SIG-M5 treated with dmso at 0.1 percent for 504 hours (cell line): ENCODE measurements at regions not wholly inside any gene's neighbourhood (a gene's known extent, or its start where the extent isn't known, plus 50 kb on each side); places are given as distances from the start of the nearest gene placed in this dataset.

Experiments
- DNase-seq: peaks from one replicate; lab custom pipeline; 2025; ENCODE audit not compliant: unreplicated experiment; lab: John Stamatoyannopoulos, UW

GRCh38 chr12:85504164-85504563, 224.1 kb downstream of the ALX1 start:
- DNase-seq, result no peak

- no peak for DNase-seq
Observed at GRCh38 chr12:85504624-85505023, 224.6 kb downstream of the ALX1 start.

- DNase-seq, result no peak
Observed at GRCh38 chr12:85507456-85507855, 227.4 kb downstream of the ALX1 start.

GRCh38 chr12:85509081-85509856, 229.2 kb downstream of the ALX1 start:
- no peak for DNase-seq

- DNase-seq, result no peak
Observed at GRCh38 chr12:85509857-85510256, 229.8 kb downstream of the ALX1 start.

- DNase-seq, result no peak
Observed at GRCh38 chr12:85516039-85516438, 236.0 kb downstream of the ALX1 start.

GRCh38 chr12:85516667-85517325, 236.8 kb downstream of the ALX1 start:
- DNase-seq, result no peak

- DNase-seq, result no peak
Observed at GRCh38 chr12:85519163-85519562, 239.1 kb downstream of the ALX1 start.

GRCh38 chr12:85523197-85523596, 243.2 kb downstream of the ALX1 start:
- DNase-seq, result no peak

- DNase-seq, result no peak
Observed at GRCh38 chr12:85527192-85527591, 247.2 kb downstream of the ALX1 start.

- DNase-seq, result no peak
Observed at GRCh38 chr12:85529896-85530295, 249.9 kb downstream of the ALX1 start.

GRCh38 chr12:85530456-85530855, 250.4 kb downstream of the ALX1 start:
- DNase-seq, result no peak

- no peak for DNase-seq
Observed at GRCh38 chr12:85531341-85531740, 251.3 kb downstream of the ALX1 start.

- no peak for DNase-seq
Observed at GRCh38 chr12:85549640-85550039, 269.6 kb downstream of the ALX1 start.

- DNase-seq, result no peak
Observed at GRCh38 chr12:85550924-85551323, 270.9 kb downstream of the ALX1 start.

- no peak for DNase-seq
Observed at GRCh38 chr12:85552461-85552860, 272.4 kb downstream of the ALX1 start.

GRCh38 chr12:85557850-85558249, 277.8 kb downstream of the ALX1 start:
- DNase-seq, result no peak

GRCh38 chr12:85558684-85559083, 277.5 kb downstream of the RASSF9 start:
- DNase-seq, result no peak

- no peak for DNase-seq
Observed at GRCh38 chr12:85559127-85559526, 277.1 kb downstream of the RASSF9 start.

GRCh38 chr12:85559536-85559935, 276.7 kb downstream of the RASSF9 start:
- no peak for DNase-seq

- no peak for DNase-seq
Observed at GRCh38 chr12:85562765-85563164, 273.4 kb downstream of the RASSF9 start.

- DNase-seq, result no peak
Observed at GRCh38 chr12:85564786-85565185, 271.4 kb downstream of the RASSF9 start.
